Upper lobe of right lung (tissue), 1 donor: ENCODE measurements at regions not wholly inside any gene's neighbourhood (a gene's known extent, or its start where the extent isn't known, plus 50 kb on each side); places are given as distances from the start of the nearest gene placed in this dataset.
"Not testable (repeated sequence)": the region's sequence is repeated elsewhere in the genome, so short reads cannot be mapped to it uniquely, and the experiment has no call there.

Experiments
- ATAC-seq: fragments of 200-7000 bp; cut with Tn5 transposase; one replicate; pipeline ENCODE4 v1.9.1; 2020; ENCODE audit warnings: mild to moderate bottlenecking, moderate library complexity
- DNase-seq: peaks from one replicate; pipeline ENCODE4 v3.0.0-alpha.2; 2020
- H3K27ac ChIP-seq: fragments of 200-600 bp; one replicate; pipeline ENCODE4 v1.8.0; 2022
- H3K27me3 ChIP-seq: fragments of 200-600 bp; one replicate; pipeline ENCODE4 v1.8.0; 2022; ENCODE audit warnings: mild to moderate bottlenecking
- H3K36me3 ChIP-seq: fragments of 200-600 bp; one replicate; pipeline ENCODE4 v1.8.0; 2022
- H3K4me1 ChIP-seq: fragments of 200-600 bp; one replicate; pipeline ENCODE4 v1.8.0; 2022
- H3K4me3 ChIP-seq: fragments of 200-600 bp; one replicate; pipeline ENCODE4 v1.8.0; 2022; ENCODE audit warnings: mild to moderate bottlenecking
- H3K9me3 ChIP-seq: fragments of 200-600 bp; one replicate; pipeline ENCODE4 v1.8.0; 2022
- intact Hi-C: fragments of 100-400 bp; cut with DNase I; formaldehyde crosslinking; loops from one replicate; pipeline ENCODE4 v1.11.0; 2022
- donor health status: DM: no; HTN: yes; CAD: no; lungs with severe emphysema.

DNA sequence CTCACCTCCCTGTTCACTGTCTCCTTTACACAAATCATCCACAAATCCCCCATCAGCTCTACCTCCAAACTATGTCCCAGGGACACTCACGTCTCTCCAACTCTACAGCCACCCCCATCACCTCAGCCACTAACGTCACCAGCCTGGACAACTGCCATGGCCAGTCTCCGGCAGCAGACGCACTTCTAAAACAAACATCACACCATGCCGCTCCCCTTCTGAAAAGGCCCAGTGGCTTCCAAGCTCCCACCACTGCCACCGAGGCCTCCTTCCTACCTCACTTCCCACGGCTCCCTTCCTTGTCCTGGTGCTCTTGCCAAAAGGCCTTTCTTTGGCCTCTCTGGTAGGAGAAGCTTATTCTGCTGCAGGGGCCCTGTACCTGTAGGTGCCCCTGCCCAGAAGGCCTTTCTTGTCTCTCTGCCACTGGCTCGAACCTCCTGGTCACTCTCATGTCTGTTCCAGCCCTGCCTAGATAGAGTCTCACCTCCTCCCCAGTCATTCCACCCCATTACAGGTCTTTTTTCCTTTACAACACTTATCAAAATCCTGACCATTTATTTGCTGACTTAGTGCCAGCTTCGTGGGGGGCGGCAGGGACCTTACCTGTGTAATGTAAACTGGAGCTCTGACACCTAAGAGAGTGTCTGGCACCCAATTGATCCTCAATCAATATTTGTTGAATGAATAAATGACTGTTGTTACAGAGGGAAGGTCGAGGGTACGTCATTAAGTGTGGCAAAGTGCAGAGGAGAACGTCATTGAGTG lies 304.2 kb downstream of the GOLGA6L6 start:
- H3K36me3 ChIP-seq, intact Hi-C loops, H3K27me3 ChIP-seq, DNase-seq, H3K27ac ChIP-seq, H3K4me3 ChIP-seq, H3K9me3 ChIP-seq, H3K4me1 ChIP-seq: not testable (repeated sequence)
- peak; percentile 14 for ATAC-seq

DNA sequence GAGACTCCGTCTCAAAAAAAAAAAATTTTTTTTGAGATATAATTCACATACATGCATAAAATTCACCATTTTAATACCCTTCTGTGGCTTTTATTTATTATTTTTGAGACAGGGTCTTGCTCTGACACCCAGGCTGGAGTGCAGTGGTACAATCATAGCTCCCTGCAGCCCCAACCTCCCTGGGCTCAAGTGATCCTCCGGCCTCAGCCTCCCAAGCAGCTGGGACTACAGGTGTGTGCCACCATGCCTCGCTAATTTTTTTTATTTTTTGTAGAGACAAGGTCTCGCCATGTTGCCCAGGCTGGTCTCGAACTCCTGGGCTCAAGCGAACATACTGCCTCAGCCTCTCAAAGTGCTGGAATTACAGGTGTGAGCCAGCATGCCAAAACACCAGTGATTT lies 305.9 kb downstream of the GOLGA6L6 start:
- H3K4me1 ChIP-seq, ATAC-seq, H3K4me3 ChIP-seq, H3K36me3 ChIP-seq, H3K27ac ChIP-seq, H3K9me3 ChIP-seq, H3K27me3 ChIP-seq, intact Hi-C loops, DNase-seq: not testable (repeated sequence)

DNA sequence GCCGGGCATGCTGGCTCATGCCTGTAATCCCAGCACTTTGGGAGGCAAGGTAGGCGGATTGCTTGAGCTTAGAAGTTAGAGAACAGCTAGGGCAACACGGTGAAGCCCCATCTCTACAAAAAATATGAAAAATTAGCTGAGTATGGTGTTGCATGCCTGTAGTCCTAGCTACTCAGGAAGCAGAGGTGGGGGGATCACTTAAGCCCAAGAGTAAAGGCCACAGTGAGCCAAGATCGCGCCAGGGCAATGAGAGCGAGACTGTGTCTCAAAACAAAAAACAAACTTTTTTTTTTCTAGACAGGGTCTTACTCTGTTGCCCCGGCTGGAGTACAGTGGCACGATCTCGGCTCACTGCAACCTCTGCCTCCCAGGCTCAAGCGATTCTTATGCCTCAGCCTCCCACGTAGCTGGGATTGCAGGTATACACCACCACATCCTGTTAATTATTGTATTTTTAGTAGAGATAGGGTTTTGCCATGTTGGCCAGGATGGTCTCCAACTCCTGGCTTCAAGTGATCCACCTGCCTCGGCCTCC lies 307.5 kb downstream of the GOLGA6L6 start:
- H3K27me3 ChIP-seq, ATAC-seq, H3K4me1 ChIP-seq, H3K36me3 ChIP-seq, intact Hi-C loops, H3K4me3 ChIP-seq, H3K9me3 ChIP-seq, H3K27ac ChIP-seq, DNase-seq: not testable (repeated sequence)

DNA sequence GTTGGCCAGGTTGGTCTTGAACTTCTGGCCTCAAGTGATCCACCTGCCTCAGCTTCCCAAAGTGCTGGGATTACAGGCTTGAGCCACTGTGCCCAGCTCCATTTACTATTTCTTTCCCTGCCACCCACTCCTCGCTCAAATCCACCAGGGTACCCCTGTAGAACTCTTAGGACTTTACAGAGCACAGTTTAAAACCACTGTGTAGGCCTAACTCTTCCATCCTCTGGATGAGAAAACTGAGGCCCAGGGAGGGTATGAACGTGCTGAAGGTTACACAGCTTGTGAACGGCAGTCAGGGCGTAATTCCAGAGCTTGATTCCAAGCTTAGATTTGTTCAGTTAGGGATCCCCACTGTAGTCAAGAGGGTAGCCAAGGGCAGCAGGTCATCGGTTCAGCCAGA lies 309.1 kb downstream of the GOLGA6L6 start:
- H3K9me3 ChIP-seq, H3K4me3 ChIP-seq, H3K27ac ChIP-seq, H3K36me3 ChIP-seq, H3K27me3 ChIP-seq, H3K4me1 ChIP-seq, DNase-seq, intact Hi-C loops: not testable (repeated sequence)
- ATAC-seq: peak; percentile 5

DNA sequence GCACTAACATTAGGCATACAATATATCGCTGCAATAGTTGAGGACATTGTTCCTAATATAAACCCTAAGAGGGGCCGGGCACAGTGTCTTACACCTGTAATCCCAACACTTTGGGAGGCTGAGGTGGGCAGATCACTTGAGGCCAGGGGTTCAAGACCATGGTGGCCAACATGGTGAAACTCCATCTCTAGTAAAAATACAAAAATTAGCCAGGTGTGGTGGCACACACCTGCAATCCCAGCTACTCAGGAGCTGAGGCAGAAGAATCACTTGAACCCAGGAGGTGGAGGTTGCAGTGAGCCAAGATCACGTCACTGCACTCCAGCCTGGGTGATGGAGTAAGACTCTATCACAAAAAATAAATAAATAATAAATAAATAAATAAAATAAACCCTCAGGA lies 310.9 kb downstream of the GOLGA6L6 start:
- H3K27me3 ChIP-seq, DNase-seq, H3K27ac ChIP-seq, H3K4me1 ChIP-seq, intact Hi-C loops, H3K4me3 ChIP-seq, ATAC-seq, H3K9me3 ChIP-seq, H3K36me3 ChIP-seq: not testable (repeated sequence)

DNA sequence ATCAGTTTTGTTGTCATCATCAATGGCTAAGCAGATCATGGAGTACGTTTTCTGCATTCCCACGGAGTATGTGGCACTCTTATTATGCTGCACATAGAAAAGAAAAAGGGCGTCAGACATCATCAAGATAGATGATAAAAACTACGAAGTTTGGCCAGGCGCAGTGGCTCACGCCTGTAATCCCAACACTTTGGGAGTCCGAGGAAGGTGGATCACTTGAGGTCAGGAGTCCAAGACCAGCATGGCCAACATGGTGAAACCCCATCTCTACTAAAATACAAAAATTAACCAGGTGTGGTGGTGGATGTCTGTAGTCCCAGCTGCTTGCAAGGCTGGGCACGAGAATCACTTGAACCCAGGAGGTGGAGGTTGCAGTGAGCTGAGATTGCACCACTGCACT lies 312.8 kb downstream of the GOLGA6L6 start:
- ATAC-seq, H3K27me3 ChIP-seq, H3K27ac ChIP-seq, H3K9me3 ChIP-seq, DNase-seq, intact Hi-C loops, H3K36me3 ChIP-seq, H3K4me3 ChIP-seq, H3K4me1 ChIP-seq: not testable (repeated sequence)

DNA sequence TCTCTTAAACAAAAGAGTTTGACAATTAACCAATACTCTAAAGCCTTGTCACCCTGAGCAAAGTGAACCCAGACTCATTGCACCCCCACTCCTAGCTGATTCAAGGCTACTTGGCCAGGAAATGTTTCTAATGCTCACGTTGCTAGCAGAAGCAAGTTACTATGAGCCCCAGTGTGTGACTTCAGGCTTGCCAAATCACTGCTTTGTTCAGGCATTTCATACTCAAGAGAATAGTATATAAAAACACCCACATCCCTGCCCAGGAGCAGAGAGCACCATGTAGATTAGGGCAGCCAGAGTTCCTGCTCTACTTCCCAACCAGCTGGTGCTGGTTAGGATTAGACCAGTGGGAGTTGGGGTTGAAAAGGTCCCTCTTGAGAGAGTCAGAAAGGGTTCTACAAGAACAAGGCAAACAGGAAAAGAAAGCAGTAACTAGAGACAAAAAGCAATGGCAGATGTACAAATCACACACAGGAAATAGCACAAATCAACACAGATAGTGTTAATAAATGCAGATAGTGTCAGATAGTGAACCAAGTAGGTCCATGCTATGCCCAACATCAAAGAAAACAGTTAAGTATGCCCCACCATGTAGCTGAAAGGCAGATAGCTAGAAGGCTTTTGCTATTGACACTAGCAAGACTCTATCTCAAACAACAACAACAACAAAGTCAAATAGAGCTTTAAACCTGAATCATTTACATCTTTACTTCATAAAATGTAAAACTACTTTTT lies 314.3 kb downstream of the GOLGA6L6 start:
- intact Hi-C loops, H3K9me3 ChIP-seq: not testable (repeated sequence)

DNA sequence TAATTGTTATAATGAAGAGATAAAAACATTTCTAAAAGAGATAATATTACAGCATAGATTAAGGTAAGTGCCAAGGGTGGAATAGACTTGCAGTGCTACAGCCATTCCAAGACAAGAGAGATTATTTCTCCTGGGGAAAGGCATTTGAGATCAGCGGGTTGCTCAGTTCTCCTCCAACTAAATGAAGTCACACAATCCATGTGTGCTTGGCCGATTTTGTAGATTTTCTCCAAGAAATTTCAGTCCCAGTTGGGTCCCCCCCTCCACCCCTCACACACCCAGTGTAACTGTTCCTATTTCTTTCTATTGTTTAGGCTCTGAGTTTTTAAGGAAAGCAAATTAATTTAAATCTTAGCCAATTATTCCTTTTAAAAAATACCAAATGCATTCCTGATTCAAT lies 315.1 kb downstream of the GOLGA6L6 start:
- H3K4me3 ChIP-seq, H3K36me3 ChIP-seq, H3K27ac ChIP-seq, H3K4me1 ChIP-seq, ATAC-seq, H3K9me3 ChIP-seq, intact Hi-C loops, H3K27me3 ChIP-seq, DNase-seq: not testable (repeated sequence)

More for the DNA sequence above, 314.3 kb downstream of the GOLGA6L6 start:
- not testable (repeated sequence) for H3K4me1 ChIP-seq, DNase-seq, H3K4me3 ChIP-seq, H3K36me3 ChIP-seq, ATAC-seq, H3K27me3 ChIP-seq, H3K27ac ChIP-seq

DNA sequence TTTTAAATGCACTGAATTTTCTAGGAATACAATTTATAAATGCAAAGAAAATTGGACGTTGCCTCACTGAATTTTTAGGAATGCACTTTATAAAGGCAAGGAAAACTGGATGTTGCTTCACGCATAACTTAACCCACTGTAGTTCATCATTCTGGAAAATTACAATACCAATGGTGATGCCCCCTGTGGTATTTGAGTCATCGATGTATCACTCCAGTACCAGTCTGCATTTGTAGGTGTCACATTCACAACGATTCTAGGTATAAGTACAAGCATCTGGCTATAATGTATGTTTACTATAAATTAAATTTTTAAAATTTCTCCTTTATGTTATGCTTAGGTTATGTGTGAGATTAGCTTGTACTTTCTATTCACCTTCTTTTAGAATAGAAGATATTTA lies 320.5 kb downstream of the GOLGA6L6 start:
- intact Hi-C loops: not testable (repeated sequence)

DNA sequence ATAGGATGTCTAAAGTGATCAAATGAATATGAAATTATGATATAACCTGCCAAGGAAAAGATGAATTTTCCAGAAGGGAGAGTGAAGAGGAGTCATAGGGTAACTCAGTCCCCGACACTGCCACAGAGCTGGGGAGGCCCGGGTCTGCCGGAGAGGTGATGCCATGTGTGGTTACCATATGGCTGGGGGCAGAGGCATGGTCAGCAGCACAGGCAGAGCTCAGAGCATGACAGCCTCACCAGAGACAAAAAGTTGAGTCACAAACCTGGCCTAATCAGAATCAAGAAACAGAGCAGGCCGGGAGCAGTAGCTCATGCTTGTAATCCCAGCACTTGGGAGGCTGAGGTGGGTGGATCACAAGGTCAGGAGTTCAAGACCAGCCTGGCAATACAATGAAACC lies 322.4 kb downstream of the GOLGA6L6 start:
- ATAC-seq: peak; percentile 48
- H3K27ac ChIP-seq, H3K36me3 ChIP-seq, H3K4me3 ChIP-seq, DNase-seq, H3K27me3 ChIP-seq, H3K4me1 ChIP-seq, H3K9me3 ChIP-seq, intact Hi-C loops: not testable (repeated sequence)

More for the DNA sequence above, 320.5 kb downstream of the GOLGA6L6 start:
- H3K36me3 ChIP-seq, H3K27me3 ChIP-seq, H3K4me1 ChIP-seq, ATAC-seq, H3K27ac ChIP-seq, DNase-seq, H3K4me3 ChIP-seq, H3K9me3 ChIP-seq: not testable (repeated sequence)

DNA sequence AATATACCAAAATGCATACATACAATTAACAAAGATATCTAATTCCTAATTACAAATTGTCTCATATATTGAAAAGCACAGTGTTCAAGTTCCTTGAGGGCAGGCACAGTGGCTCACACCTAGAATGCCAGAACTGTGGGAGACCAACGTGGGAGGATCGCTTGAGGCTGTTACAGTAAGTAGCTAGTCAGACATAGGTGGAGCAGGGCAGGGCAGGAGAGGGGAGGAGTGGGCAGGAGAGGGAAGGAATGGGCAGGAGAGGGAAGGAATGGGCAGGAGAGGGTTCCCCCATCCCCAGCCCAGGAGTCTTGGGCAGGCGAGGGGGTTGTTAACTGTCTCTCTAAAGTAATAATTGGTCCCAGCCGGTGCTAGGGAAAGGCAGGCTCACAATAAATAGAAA lies 325.9 kb downstream of the GOLGA6L6 start:
- H3K27ac ChIP-seq, H3K36me3 ChIP-seq, H3K27me3 ChIP-seq, H3K4me3 ChIP-seq, intact Hi-C loops, DNase-seq, H3K4me1 ChIP-seq, ATAC-seq, H3K9me3 ChIP-seq: not testable (repeated sequence)

DNA sequence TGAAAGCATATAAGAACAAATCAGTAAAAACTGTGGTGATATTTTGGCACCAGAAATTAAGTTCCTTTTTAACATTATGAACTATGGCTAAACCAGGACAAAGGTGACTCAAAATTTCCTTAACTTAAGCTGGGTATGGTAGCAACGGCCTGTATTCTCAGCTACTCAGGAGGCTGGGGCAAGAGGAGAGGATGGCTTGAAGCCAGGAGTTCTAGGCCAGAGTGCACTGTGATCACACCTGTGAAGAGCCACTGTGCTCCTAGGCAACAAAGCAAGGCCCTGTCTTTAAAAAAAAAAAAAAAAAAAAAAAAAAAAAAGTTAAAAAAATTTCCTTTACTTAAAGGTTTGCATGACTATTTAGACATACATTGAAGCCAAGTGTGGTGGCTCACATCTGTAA lies 327.5 kb downstream of the GOLGA6L6 start:
- H3K27ac ChIP-seq, H3K36me3 ChIP-seq, H3K4me3 ChIP-seq, DNase-seq, H3K27me3 ChIP-seq, intact Hi-C loops, H3K4me1 ChIP-seq, H3K9me3 ChIP-seq: not testable (repeated sequence)
- ATAC-seq: peak; percentile 12

DNA sequence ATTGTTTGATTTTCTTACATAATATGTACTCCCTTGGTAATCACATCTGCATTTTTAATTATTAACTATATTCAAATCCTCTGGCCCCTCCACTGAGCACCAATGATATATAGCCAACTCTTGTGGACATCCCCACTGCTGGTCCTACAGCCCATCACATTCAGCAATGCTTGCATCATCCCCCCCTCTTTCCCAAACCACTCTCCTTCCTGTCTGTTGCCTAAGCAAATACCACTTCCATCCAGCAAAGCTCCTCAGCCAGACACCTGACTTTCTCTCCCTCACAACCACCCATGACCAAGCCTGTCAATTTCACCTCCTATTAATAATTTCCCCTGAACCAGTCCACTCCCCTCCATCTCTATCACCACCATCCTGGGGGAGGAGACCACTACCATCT lies 330.1 kb downstream of the GOLGA6L6 start:
- H3K4me1 ChIP-seq, H3K9me3 ChIP-seq, ATAC-seq, H3K4me3 ChIP-seq, H3K36me3 ChIP-seq, intact Hi-C loops, H3K27me3 ChIP-seq, DNase-seq, H3K27ac ChIP-seq: not testable (repeated sequence)

DNA sequence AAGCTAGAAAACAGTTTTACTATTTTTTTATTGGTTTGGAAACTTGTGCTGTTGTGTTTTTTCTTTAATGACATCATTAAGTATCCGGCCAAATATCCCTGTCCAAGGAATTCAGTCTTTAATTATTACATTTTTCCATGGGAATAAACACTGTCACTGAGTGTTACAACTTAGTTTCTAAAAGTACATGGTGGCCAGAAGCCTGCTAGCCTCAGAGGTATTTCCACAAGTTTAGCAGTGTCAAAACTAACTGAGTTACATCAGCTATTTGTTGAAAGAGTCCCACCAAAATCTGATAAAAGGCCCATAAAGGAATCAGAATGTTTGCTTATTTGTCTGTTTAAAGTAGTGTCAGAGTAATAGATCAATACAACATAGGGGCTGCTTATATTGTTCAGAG lies 331.6 kb downstream of the GOLGA6L6 start:
- H3K4me3 ChIP-seq, H3K27me3 ChIP-seq, DNase-seq, intact Hi-C loops, ATAC-seq, H3K9me3 ChIP-seq, H3K27ac ChIP-seq, H3K36me3 ChIP-seq, H3K4me1 ChIP-seq: not testable (repeated sequence)
